CD14-positive monocyte (primary cell): ENCODE measurements at regions not wholly inside any gene's neighbourhood (a gene's known extent, or its start where the extent isn't known, plus 50 kb on each side); places are given as distances from the start of the nearest gene placed in this dataset.

Source experiments
- DNase-seq, 3 donors: peaks; one replicate each; pipeline ENCODE4 v3.0.0-alpha.2; 2011 to 2022
- H2AFZ ChIP-seq: 2 replicates; pipeline ENCODE4 v1.6.0; 2012; ENCODE audit warnings: mild to moderate bottlenecking, low read depth, low read length, inconsistent platforms; ENCODE audit not compliant: insufficient read depth, poor library complexity, severe bottlenecking
- H3K27ac ChIP-seq, 2 donors: 1 replicate in 1 of 2; 2 replicates in 1 of 2; pipeline ENCODE4 v1.5.1; 2012 to 2013; ENCODE audit warnings: low read length in 2 of 2, control low read depth in 1 of 2, inconsistent platforms in 1 of 2, low read depth in 1 of 2, mild to moderate bottlenecking in 1 of 2
- H3K27me3 ChIP-seq, 2 donors: one replicate each; pipeline versions ENCODE4 v1.6.0 to v1.6.1; 2011 to 2013; ENCODE audit warnings: low read length in 2 of 2; ENCODE audit not compliant: control insufficient read depth in 2 of 2, insufficient read depth in 2 of 2
- H3K36me3 ChIP-seq, 2 donors: replicated peaks in 1 of 2; 1 replicate in 1 of 2; 2 replicates in 1 of 2; pipeline versions ENCODE4 v1.5.1 to v1.6.1; 2012 to 2013; ENCODE audit warnings: low read length in 2 of 2, control low read depth in 1 of 2, inconsistent platforms in 1 of 2, mild to moderate bottlenecking in 1 of 2; ENCODE audit not compliant: insufficient read depth in 2 of 2, control insufficient read depth in 1 of 2
- H3K4me1 ChIP-seq, 2 donors: 1 replicate in 1 of 2; 2 replicates in 1 of 2; pipeline versions ENCODE4 v1.5.1 to v1.6.1; 2012 to 2013; ENCODE audit warnings: low read length in 2 of 2, control low read depth in 1 of 2, inconsistent platforms in 1 of 2, mild to moderate bottlenecking in 1 of 2, moderate library complexity in 1 of 2; ENCODE audit not compliant: insufficient read depth in 2 of 2, control insufficient read depth in 1 of 2
- H3K4me2 ChIP-seq: replicated peaks from 2 replicates; pipeline ENCODE3; 2012; ENCODE audit warnings: low read length, moderate library complexity, mild to moderate bottlenecking; ENCODE audit not compliant: poor library complexity, severe bottlenecking; ENCODE audit errors: extremely low read depth
- H3K4me3 ChIP-seq, 3 experiments: fragments of 200-600 bp in 1 of 3; sonication (generic) in 1 of 3; replicated peaks in 1 of 3; 1 replicate in 2 of 3; 2 replicates in 1 of 3; pipeline ENCODE4 v1.5.1; 2011 to 2013; ENCODE audit warnings: low read length in 3 of 3, mild to moderate bottlenecking in 3 of 3, control low read depth in 2 of 3, low read depth in 2 of 3, inconsistent platforms in 1 of 3, moderate library complexity in 1 of 3
- H3K79me2 ChIP-seq: 2 replicates; pipeline ENCODE4 v1.6.0; 2012; ENCODE audit warnings: mild to moderate bottlenecking, control low read depth, inconsistent platforms, low read length, moderate library complexity; ENCODE audit not compliant: insufficient read depth
- H3K9ac ChIP-seq: 2 replicates; pipeline ENCODE4 v1.6.0; 2017; ENCODE audit warnings: low read length, mild to moderate bottlenecking; ENCODE audit not compliant: insufficient read depth, poor library complexity, severe bottlenecking
- H3K9me3 ChIP-seq, 2 donors: replicated peaks in 1 of 2; 1 replicate in 1 of 2; 2 replicates in 1 of 2; pipeline versions ENCODE4 v1.5.1 to v1.6.1; 2012 to 2013; ENCODE audit warnings: low read length in 2 of 2, control low read depth in 1 of 2; ENCODE audit not compliant: control insufficient read depth in 1 of 2, insufficient read depth in 1 of 2
- H4K20me1 ChIP-seq: 2 replicates; pipeline ENCODE4 v1.6.0; 2012; ENCODE audit warnings: mild to moderate bottlenecking, low read length, control low read depth, moderate library complexity; ENCODE audit not compliant: insufficient read depth
- H3K27ac Mint-ChIP-seq, 7 donors: one replicate each; pipeline ENCODE4 v1.8.0; 2020; ENCODE audit warnings: mild to moderate bottlenecking in 7 of 7, mixed read lengths in 7 of 7, moderate library complexity in 6 of 7, inconsistent platforms in 2 of 7
- H3K27me3 Mint-ChIP-seq, 3 donors: one replicate each; pipeline ENCODE4 v1.8.0; 2021 to 2022; ENCODE audit warnings: low read depth in 3 of 3, mild to moderate bottlenecking in 3 of 3, mixed read lengths in 3 of 3, moderate library complexity in 3 of 3, inconsistent platforms in 1 of 3
- H3K36me3 Mint-ChIP-seq, 2 donors: one replicate each; pipeline ENCODE4 v1.8.0; 2020; ENCODE audit warnings: mixed read lengths in 2 of 2, inconsistent platforms in 1 of 2, mild to moderate bottlenecking in 1 of 2
- H3K4me1 Mint-ChIP-seq: one replicate; pipeline ENCODE4 v1.8.0; 2020; ENCODE audit warnings: mild to moderate bottlenecking, mixed read lengths
- H3K4me3 Mint-ChIP-seq, 2 donors: one replicate each; pipeline ENCODE4 v1.8.0; 2020; ENCODE audit warnings: mild to moderate bottlenecking in 2 of 2, mixed read lengths in 2 of 2, moderate library complexity in 1 of 2
- H3K9me3 Mint-ChIP-seq, 7 donors: one replicate each; pipeline ENCODE4 v1.8.0; 2020 to 2022; ENCODE audit warnings: mixed read lengths in 7 of 7, mild to moderate bottlenecking in 6 of 7, moderate library complexity in 6 of 7, inconsistent platforms in 2 of 7
- CTCF ChIP-seq: fragments of 200-600 bp; IDR thresholded peaks from one replicate; pipeline ENCODE4 v1.8.0; 2022; ENCODE audit warnings: antibody characterized with exemption, mild to moderate bottlenecking
- WGBS: methylation state at CpG from one replicate; pipeline ENCODE4 v1.1.5; 2013; ENCODE audit warnings: missing lambda C conversion rate; ENCODE audit not compliant: insufficient coverage; 5-methylcytosine and 5-hydroxymethylcytosine counted together
- intact Hi-C, 2 donors: fragments of 100-400 bp; cut with micrococcal nuclease; formaldehyde crosslinking; loops; one replicate each; pipeline versions ENCODE4 v1.15.0 to v1.15.1; 2023

- Mint-ChIP-seq H3K36me3 (no peaks in the 10 kb centered on the region), H3K4me1 (no peaks in the 10 kb centered on the region), H3K4me3 (no peak overlapping the region), H3K27ac (no peak overlapping the region), H3K9me3 (peaks cover 13 to 25% (median 18%) of the 10 kb centered on the region in 7 donors), H3K27me3 (peaks cover 0 to 5% (median 4%) of the 10 kb centered on the region in 3 donors)
- Histone ChIP-seq H3K27me3 (no peaks in the 10 kb centered on the region), H3K79me2 (no peaks in the 10 kb centered on the region), H3K4me1 (no peaks in the 10 kb centered on the region), H3K4me3 (no peak overlapping the region), H3K9me3 (peaks cover 17 to 53% of the 10 kb centered on the region in 2 donors), H3K4me2 (no peak overlapping the region), H3K27ac (no peak overlapping the region), H4K20me1 (no peaks in the 10 kb centered on the region), H2AFZ (no peak overlapping the region), H3K36me3 (no peaks in the 10 kb centered on the region), H3K9ac (no peak overlapping the region)
- intact Hi-C loops = no loop called here
- TF ChIP-seq CTCF = no peak
- no peak for DNase-seq
- 92% methylated on average over 7 of the region's 13 CpGs for WGBS
Measured at GRCh38 chr5:2330325-2331130, 420.9 kb downstream of the IRX2 start.

GRCh38 chr5:2329741-2330140 is 421.7 kb downstream of the IRX2 start:
- Mint-ChIP-seq H3K27ac (no peak overlapping the region), H3K36me3 (no peaks in the 10 kb centered on the region), H3K4me1 (no peaks in the 10 kb centered on the region), H3K4me3 (no peak overlapping the region), H3K27me3 (peaks cover 0 to 4% (median 3%) of the 10 kb centered on the region in 3 donors), H3K9me3 (peaks cover 13 to 29% (median 18%) of the 10 kb centered on the region in 7 donors)
- TF ChIP-seq CTCF = no peak
- H3K27me3 ChIP-seq = no peaks in the 10 kb centered on the region
- H3K9me3 ChIP-seq = peaks cover 22 to 56% of the 10 kb centered on the region in 2 donors
- H2AFZ ChIP-seq = no peak overlapping the region
- H3K27ac ChIP-seq = no peak overlapping the region
- 89% methylated on average over 12 of the region's 12 CpGs for WGBS
- H3K79me2 ChIP-seq = no peaks in the 10 kb centered on the region
- no peak overlapping the region for H3K4me2 ChIP-seq
- no peak overlapping the region for H3K4me3 ChIP-seq
- H4K20me1 ChIP-seq = no peaks in the 10 kb centered on the region
- no peaks in the 10 kb centered on the region for H3K36me3 ChIP-seq
- intact Hi-C loops = no loop called here
- no peak for DNase-seq
- H3K9ac ChIP-seq = no peak overlapping the region
- no peaks in the 10 kb centered on the region for H3K4me1 ChIP-seq
